GOT3 (cell line): ENCODE measurements at regions not wholly inside any gene's neighbourhood (a gene's known extent, or its start where the extent isn't known, plus 50 kb on each side); places are given as distances from the start of the nearest gene placed in this dataset.
"Not testable (repeated sequence)": the region's sequence is repeated elsewhere in the genome, so short reads cannot be mapped to it uniquely, and the experiment has no call there.

Experiments
- DNase-seq: peaks from one replicate; lab custom pipeline; 2025; ENCODE audit warnings: mixed read lengths; lab: John Stamatoyannopoulos, UW

GRCh38 chr10:78210976-78211375 lies 177.3 kb downstream of the RPS24 start:
- no peak for DNase-seq

GRCh38 chr10:78211561-78212051 lies 177.9 kb downstream of the RPS24 start:
- no peak for DNase-seq

- no peak for DNase-seq
Measured at GRCh38 chr10:78212060-78212785, 178.6 kb downstream of the RPS24 start.

- DNase-seq, result no peak
Measured at GRCh38 chr10:78212786-78213175, 179.1 kb downstream of the RPS24 start.

GRCh38 chr10:78214955-78215354 lies 181.3 kb downstream of the RPS24 start:
- no peak for DNase-seq

- DNase-seq, result no peak
Measured at GRCh38 chr10:78215645-78216044, 182.0 kb downstream of the RPS24 start.

GRCh38 chr10:78217336-78217735 lies 183.7 kb downstream of the RPS24 start:
- DNase-seq, result no peak

GRCh38 chr10:78218798-78219490 lies 185.3 kb downstream of the RPS24 start:
- DNase-seq, result no peak

- not testable (repeated sequence) for DNase-seq
Measured at GRCh38 chr10:78219568-78219967, 185.9 kb downstream of the RPS24 start.

- DNase-seq, result no peak
Measured at GRCh38 chr10:78220781-78221180, 187.1 kb downstream of the RPS24 start.

- DNase-seq, result no peak
Measured at GRCh38 chr10:78222096-78222790, 188.6 kb downstream of the RPS24 start.

- no peak for DNase-seq
Measured at GRCh38 chr10:78223088-78223487, 189.4 kb downstream of the RPS24 start.

- DNase-seq, result no peak
Measured at GRCh38 chr10:78224602-78225001, 190.9 kb downstream of the RPS24 start.

- DNase-seq, result no peak
Measured at GRCh38 chr10:78225594-78225993, 191.9 kb downstream of the RPS24 start.

- no peak for DNase-seq
Measured at GRCh38 chr10:78229489-78229888, 195.8 kb downstream of the RPS24 start.

GRCh38 chr10:78229950-78230675 lies 196.4 kb downstream of the RPS24 start:
- DNase-seq, result no peak

- no peak for DNase-seq
Measured at GRCh38 chr10:78231327-78231726, 197.7 kb downstream of the RPS24 start.

GRCh38 chr10:78231939-78232338 lies 198.3 kb downstream of the RPS24 start:
- DNase-seq, result no peak

- no peak for DNase-seq
Measured at GRCh38 chr10:78236416-78237015, 202.9 kb downstream of the RPS24 start.

GRCh38 chr10:78237951-78238350 lies 204.3 kb downstream of the RPS24 start:
- not testable (repeated sequence) for DNase-seq

GRCh38 chr10:78247266-78247665 lies 213.6 kb downstream of the RPS24 start:
- DNase-seq, result no peak

- no peak for DNase-seq
Measured at GRCh38 chr10:78247821-78248220, 214.2 kb downstream of the RPS24 start.
